HG02588 (cell line): ENCODE measurements at regions not wholly inside any gene's neighbourhood (a gene's known extent, or its start where the extent isn't known, plus 50 kb on each side); places are given as distances from the start of the nearest gene placed in this dataset.

Source experiments
- ATAC-seq: cut with Tn5 transposase; IDR thresholded peaks from one replicate; pipeline ENCODE4 v1.9.1; 2021; ENCODE audit warnings: mild to moderate bottlenecking, moderate library complexity; ENCODE audit not compliant: unreplicated experiment

- ATAC-seq, result no peak
Measured at GRCh38 chr11:111194860-111195568, 50.5 kb upstream of the POU2AF2 start.

GRCh38 chr11:111193924-111194490 is 51.5 kb upstream of the POU2AF2 start:
- no peak for ATAC-seq

- no peak for ATAC-seq
Measured at GRCh38 chr11:111189466-111189865, 56.1 kb upstream of the POU2AF2 start.

- ATAC-seq, result no peak
Measured at GRCh38 chr11:111186308-111186915, 59.1 kb upstream of the POU2AF2 start.

- no peak for ATAC-seq
Measured at GRCh38 chr11:111185266-111185665, 60.3 kb upstream of the POU2AF2 start.

GRCh38 chr11:111183706-111184105 is 61.8 kb upstream of the POU2AF2 start:
- no peak for ATAC-seq

GRCh38 chr11:111179184-111179910 is 66.2 kb upstream of the POU2AF2 start:
- no peak for ATAC-seq

GRCh38 chr11:111177037-111177871 is 68.3 kb upstream of the POU2AF2 start:
- peak; percentile 73 for ATAC-seq

GRCh38 chr11:111176603-111177002 is 68.9 kb upstream of the POU2AF2 start:
- ATAC-seq, result peak; percentile 42

GRCh38 chr11:111173221-111173620 is 72.3 kb upstream of the POU2AF2 start:
- no peak for ATAC-seq

GRCh38 chr11:111172321-111172862 is 73.1 kb upstream of the POU2AF2 start:
- ATAC-seq, result no peak

GRCh38 chr11:111170761-111171379 is 74.7 kb upstream of the POU2AF2 start:
- ATAC-seq, result no peak

- no peak for ATAC-seq
Measured at GRCh38 chr11:111169367-111169766, 76.2 kb upstream of the POU2AF2 start.

GRCh38 chr11:111168871-111169270 is 76.7 kb upstream of the POU2AF2 start:
- no peak for ATAC-seq

GRCh38 chr11:111167666-111168065 is 77.9 kb upstream of the POU2AF2 start:
- no peak for ATAC-seq

- ATAC-seq, result no peak
Measured at GRCh38 chr11:111166598-111166997, 78.9 kb upstream of the POU2AF2 start.

- ATAC-seq, result no peak
Measured at GRCh38 chr11:111162305-111162704, 83.2 kb upstream of the POU2AF2 start.

GRCh38 chr11:111157571-111157970 is 88.0 kb upstream of the POU2AF2 start:
- no peak for ATAC-seq

GRCh38 chr11:111155021-111155420 is 90.5 kb upstream of the POU2AF2 start:
- no peak for ATAC-seq

- ATAC-seq, result no peak
Measured at GRCh38 chr11:111153194-111153593, 92.3 kb upstream of the POU2AF2 start.
